RCC 7860 (cell line): ENCODE measurements at regions not wholly inside any gene's neighbourhood (a gene's known extent, or its start where the extent isn't known, plus 50 kb on each side); places are given as distances from the start of the nearest gene placed in this dataset.

ENCODE experiments used
- DNase-seq: peaks from one replicate; pipeline ENCODE4 v3.0.0-alpha.2; 2015; ENCODE audit warnings: low spot score
- FAIRE-seq: peaks from 2 replicates; lab custom pipeline; 2012; peaks lifted over from hg19 to GRCh38; lab: Jason Lieb, UNC

- FAIRE-seq (no peak), DNase-seq (no peak)
Observed at GRCh38 chr4:100130964-100131363, 59.3 kb downstream of the DDIT4L start.

- DNase-seq (no peak), FAIRE-seq (no peak)
Observed at GRCh38 chr4:100130491-100130890, 59.8 kb downstream of the DDIT4L start.

- DNase-seq = no peak
- no peak for FAIRE-seq
Observed at GRCh38 chr4:100129774-100130173, 60.5 kb downstream of the DDIT4L start.

- no peak for FAIRE-seq
- no peak for DNase-seq
Observed at GRCh38 chr4:100128338-100128737, 61.9 kb downstream of the DDIT4L start.

GRCh38 chr4:100124715-100125114 is 65.6 kb downstream of the DDIT4L start:
- FAIRE-seq = no peak
- DNase-seq = no peak

GRCh38 chr4:100118181-100118580 is 72.1 kb downstream of the DDIT4L start:
- FAIRE-seq (no peak), DNase-seq (no peak)

GRCh38 chr4:100117750-100118149 is 72.5 kb downstream of the DDIT4L start:
- no peak for FAIRE-seq
- no peak for DNase-seq

GRCh38 chr4:100114909-100115308 is 75.4 kb downstream of the DDIT4L start:
- no peak for FAIRE-seq
- no peak for DNase-seq

- DNase-seq = no peak
- FAIRE-seq = peak; percentile 62
Observed at GRCh38 chr4:100113732-100114131, 76.5 kb downstream of the DDIT4L start.

GRCh38 chr4:100113096-100113495 is 77.2 kb downstream of the DDIT4L start:
- peak; percentile 82 for FAIRE-seq
- DNase-seq = no peak

- no peak for DNase-seq
- no peak for FAIRE-seq
Observed at GRCh38 chr4:100109921-100110320, 80.3 kb downstream of the DDIT4L start.

GRCh38 chr4:100108869-100109268 is 81.4 kb downstream of the DDIT4L start:
- no peak for DNase-seq
- FAIRE-seq = no peak

- DNase-seq = peak; percentile 34
Observed at GRCh38 chr4:100106982-100107381, 83.3 kb downstream of the DDIT4L start.

GRCh38 chr4:100103671-100104070 is 86.6 kb downstream of the DDIT4L start:
- DNase-seq = no peak
- no peak for FAIRE-seq

More at GRCh38 chr4:100106982-100107381, 83.3 kb downstream of the DDIT4L start:
- FAIRE-seq = peak; percentile 92

- no peak for FAIRE-seq
Observed at GRCh38 chr4:100100985-100101384, 89.3 kb downstream of the DDIT4L start.

GRCh38 chr4:100099746-100100145 is 90.5 kb downstream of the DDIT4L start:
- FAIRE-seq (no peak), DNase-seq (no peak)

More at GRCh38 chr4:100100985-100101384, 89.3 kb downstream of the DDIT4L start:
- DNase-seq = no peak

GRCh38 chr4:100098681-100099080 is 91.6 kb downstream of the DDIT4L start:
- FAIRE-seq (no peak), DNase-seq (no peak)

GRCh38 chr4:100098011-100098545 is 92.2 kb downstream of the DDIT4L start:
- no peak for FAIRE-seq

GRCh38 chr4:100095729-100096595 is 94.3 kb downstream of the DDIT4L start:
- FAIRE-seq (peak; percentile 65), DNase-seq (peak; percentile 53)

More at GRCh38 chr4:100098011-100098545, 92.2 kb downstream of the DDIT4L start:
- no peak for DNase-seq

- DNase-seq = peak; percentile 64
- peak; percentile 65 for FAIRE-seq
Observed at GRCh38 chr4:100093091-100093866, 97.0 kb downstream of the DDIT4L start.

GRCh38 chr4:100087743-100088142 is 102.5 kb downstream of the DDIT4L start:
- FAIRE-seq = no peak
- no peak for DNase-seq
